ENCODE measurements at regions not wholly inside any gene's neighbourhood (a gene's known extent, or its start where the extent isn't known, plus 50 kb on each side); places are given as distances from the start of the nearest gene placed in this dataset.
A peak's percentile ranks its signal among the peaks of the same experiment; 100 is the strongest.

GRCh38 chr2:37558623-37559022 is 112.8 kb downstream of the CDC42EP3 start:
- H3K27ac ChIP-seq: no peak overlapping the region
- DNase-seq: peak in 2 of 3 donors; percentile 43 to 54

DNA sequence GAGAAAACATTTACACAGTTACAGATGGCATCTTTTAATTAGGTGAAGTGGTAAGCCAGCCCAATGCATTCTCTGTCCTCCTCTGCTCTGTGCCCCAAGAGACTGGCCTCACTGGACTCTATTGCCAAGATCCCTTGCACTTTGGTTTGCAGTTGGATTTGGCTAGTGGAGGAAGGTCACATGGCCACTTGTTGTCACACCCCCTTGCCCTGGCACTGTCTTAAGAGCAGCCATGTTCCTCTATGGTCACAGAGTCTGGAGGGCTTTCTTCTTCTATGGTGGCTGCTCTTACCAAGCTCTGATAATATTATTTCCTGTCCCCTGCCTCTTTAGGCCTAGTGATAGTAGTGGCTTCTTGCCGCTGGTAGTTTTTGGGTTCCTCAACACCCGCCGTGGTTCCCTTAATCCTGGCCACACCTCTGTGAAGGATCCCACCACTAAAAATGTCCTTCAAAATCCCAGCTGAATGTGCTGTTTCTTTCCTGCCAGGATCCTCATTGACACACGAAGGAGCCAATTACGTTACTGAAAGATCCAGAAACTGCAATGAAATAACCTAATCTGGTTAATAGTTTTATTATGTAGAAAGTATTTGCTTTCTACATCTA is 111.1 kb downstream of the CDC42EP3 start:
- Histone ChIP-seq H3K27ac (no peak overlapping the region), H3K4me3 (no peak overlapping the region), H3K9me3 (no peaks in the 10 kb centered on the region), H3K27me3 (no peaks in the 10 kb centered on the region), H3K36me3 (no peaks in the 10 kb centered on the region), H3K4me1 (no peaks in the 10 kb centered on the region)
- DNase-seq: no peak
- TF ChIP-seq, protein P1, sequence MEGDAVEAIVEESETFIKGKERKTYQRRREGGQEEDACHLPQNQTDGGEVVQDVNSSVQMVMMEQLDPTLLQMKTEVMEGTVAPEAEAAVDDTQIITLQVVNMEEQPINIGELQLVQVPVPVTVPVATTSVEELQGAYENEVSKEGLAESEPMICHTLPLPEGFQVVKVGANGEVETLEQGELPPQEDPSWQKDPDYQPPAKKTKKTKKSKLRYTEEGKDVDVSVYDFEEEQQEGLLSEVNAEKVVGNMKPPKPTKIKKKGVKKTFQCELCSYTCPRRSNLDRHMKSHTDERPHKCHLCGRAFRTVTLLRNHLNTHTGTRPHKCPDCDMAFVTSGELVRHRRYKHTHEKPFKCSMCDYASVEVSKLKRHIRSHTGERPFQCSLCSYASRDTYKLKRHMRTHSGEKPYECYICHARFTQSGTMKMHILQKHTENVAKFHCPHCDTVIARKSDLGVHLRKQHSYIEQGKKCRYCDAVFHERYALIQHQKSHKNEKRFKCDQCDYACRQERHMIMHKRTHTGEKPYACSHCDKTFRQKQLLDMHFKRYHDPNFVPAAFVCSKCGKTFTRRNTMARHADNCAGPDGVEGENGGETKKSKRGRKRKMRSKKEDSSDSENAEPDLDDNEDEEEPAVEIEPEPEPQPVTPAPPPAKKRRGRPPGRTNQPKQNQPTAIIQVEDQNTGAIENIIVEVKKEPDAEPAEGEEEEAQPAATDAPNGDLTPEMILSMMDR (IDR thresholded peaks at IDR 0.05): no peak
- TF ChIP-seq POLR2A (IDR thresholded peaks at IDR 0.05): no peak

More at GRCh38 chr2:37558623-37559022, 112.8 kb downstream of the CDC42EP3 start:
- no peaks in the 10 kb centered on the region for H3K9me3 ChIP-seq
- H3K4me1 ChIP-seq: no peaks in the 10 kb centered on the region
- TF ChIP-seq, protein P1 (IDR thresholded peaks at IDR 0.05): no peak
- TF ChIP-seq POLR2A (IDR thresholded peaks at IDR 0.05): no peak
- no peaks in the 10 kb centered on the region for H3K27me3 ChIP-seq
- H3K4me3 ChIP-seq: no peak overlapping the region
- no peaks in the 10 kb centered on the region for H3K36me3 ChIP-seq

GRCh38 chr2:37560863-37561614 is 110.4 kb downstream of the CDC42EP3 start:
- H3K4me3 ChIP-seq: no peak overlapping the region
- DNase-seq: no peak
- TF ChIP-seq, protein P1 (IDR thresholded peaks at IDR 0.05): no peak
- no peak for TF ChIP-seq POLR2A (IDR thresholded peaks at IDR 0.05)
- no peaks in the 10 kb centered on the region for H3K9me3 ChIP-seq
- H3K27me3 ChIP-seq: no peaks in the 10 kb centered on the region
- H3K27ac ChIP-seq: no peak overlapping the region
- H3K4me1 ChIP-seq: no peaks in the 10 kb centered on the region
- no peaks in the 10 kb centered on the region for H3K36me3 ChIP-seq

DNA sequence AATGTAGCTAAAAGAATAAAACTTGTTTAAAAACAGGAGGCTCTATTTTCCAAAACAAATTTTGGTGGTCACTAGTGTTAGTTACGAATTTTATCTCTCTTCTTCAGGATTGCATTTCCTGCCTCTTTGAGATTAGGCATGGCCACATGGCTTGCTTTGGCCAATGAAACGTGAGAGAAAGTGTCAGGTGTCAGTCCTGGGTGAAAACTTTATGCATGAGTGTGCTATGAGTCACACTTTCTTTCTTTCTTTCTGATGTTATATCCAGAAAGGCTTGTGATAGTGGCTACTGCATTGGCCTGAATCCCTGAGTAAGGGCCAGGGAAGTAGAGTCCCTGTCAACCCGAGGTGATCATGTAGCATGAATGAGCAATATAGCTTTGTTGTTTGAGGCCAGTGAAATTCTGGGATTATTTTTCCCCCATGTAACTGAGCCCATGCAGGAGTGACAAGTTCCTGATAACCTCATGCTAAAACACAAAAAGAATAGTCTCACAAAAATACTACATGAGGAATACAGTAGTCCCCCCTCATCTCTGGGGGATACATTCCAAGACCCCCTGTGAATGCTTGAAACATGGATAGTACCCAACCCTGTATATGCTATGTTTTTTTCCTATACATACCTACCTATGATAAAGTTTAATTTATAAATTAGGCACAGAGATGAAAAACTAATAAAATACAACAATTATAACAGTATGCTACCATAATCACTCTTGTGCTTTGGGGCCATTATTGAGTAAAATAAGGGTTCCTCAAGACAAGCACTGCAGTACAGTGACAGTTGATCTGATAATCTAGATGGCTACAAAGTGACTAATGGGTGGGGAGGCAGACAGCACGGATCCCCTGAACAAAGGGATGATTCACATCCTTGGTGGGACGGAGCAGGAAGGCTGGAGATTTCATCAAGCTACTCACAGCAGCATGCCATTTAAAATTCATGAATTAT is 109.5 kb downstream of the CDC42EP3 start:
- no peak for DNase-seq
- Histone ChIP-seq H3K9me3 (no peaks in the 10 kb centered on the region), H3K4me3 (no peak overlapping the region), H3K36me3 (no peaks in the 10 kb centered on the region), H3K4me1 (no peaks in the 10 kb centered on the region), H3K27ac (no peak overlapping the region), H3K27me3 (no peaks in the 10 kb centered on the region)
- no peak for TF ChIP-seq POLR2A (IDR thresholded peaks at IDR 0.05)
- TF ChIP-seq, protein P1 (IDR thresholded peaks at IDR 0.05): no peak

DNA sequence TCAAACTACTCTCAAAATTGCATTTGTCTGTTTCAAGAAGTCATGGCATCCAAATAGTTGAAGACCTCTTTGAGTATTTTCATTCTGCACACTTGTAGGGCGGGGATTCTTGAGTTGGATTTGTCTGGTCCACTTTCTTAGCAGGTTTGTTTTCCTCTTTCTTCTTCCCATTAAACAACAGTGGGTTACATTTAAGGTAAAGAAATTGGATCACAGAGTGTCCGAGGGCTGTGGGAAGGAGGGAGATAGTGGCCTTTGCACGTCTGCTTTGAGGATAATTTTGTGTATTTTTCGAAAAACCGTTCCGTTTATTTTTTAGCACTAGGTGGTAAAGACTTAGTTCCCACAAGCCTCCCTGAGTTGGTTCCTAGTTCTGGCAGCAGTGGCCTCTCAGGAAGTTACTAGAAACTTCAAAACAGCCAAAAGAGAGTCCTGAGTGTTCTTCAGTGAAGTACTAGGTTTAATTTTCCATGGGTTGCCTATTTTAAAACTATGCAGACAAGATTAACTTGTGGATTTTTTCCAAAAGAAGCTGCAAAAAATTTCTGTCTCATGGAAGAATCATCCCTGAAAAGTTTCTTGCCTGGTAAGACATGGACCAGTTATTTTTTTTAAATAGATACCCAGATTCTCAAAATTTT is 107.9 kb downstream of the CDC42EP3 start:
- no peaks in the 10 kb centered on the region for H3K36me3 ChIP-seq
- TF ChIP-seq, protein P1 (IDR thresholded peaks at IDR 0.05): no peak
- TF ChIP-seq POLR2A (IDR thresholded peaks at IDR 0.05): no peak
- no peak overlapping the region for H3K27ac ChIP-seq

More for the DNA sequence above, 107.9 kb downstream of the CDC42EP3 start:
- Histone ChIP-seq H3K27me3 (no peaks in the 10 kb centered on the region), H3K4me1 (no peaks in the 10 kb centered on the region), H3K9me3 (no peaks in the 10 kb centered on the region), H3K4me3 (no peak overlapping the region)
- DNase-seq: no peak
